Epithelial cell of esophagus (primary cell): ENCODE measurements at regions not wholly inside any gene's neighbourhood (a gene's known extent, or its start where the extent isn't known, plus 50 kb on each side); places are given as distances from the start of the nearest gene placed in this dataset.
A peak's percentile ranks its signal among the peaks of the same experiment; 100 is the strongest.

Experiments
- DNase-seq: peaks from one replicate; pipeline ENCODE4 v3.0.0; 2010; ENCODE audit warnings: low read depth
- H3K4me3 ChIP-seq: 2 replicates; pipeline ENCODE4 v1.5.1; 2011; ENCODE audit warnings: mild to moderate bottlenecking, low read length, control low read depth
- CTCF ChIP-seq: IDR thresholded peaks from 2 replicates; pipeline ENCODE4 v1.5.1; 2011; ENCODE audit warnings: low read depth, mild to moderate bottlenecking, low read length, control low read depth, inconsistent platforms; ENCODE audit not compliant: insufficient read depth; ENCODE audit errors: missing control alignments

- no peak for DNase-seq
- no peak overlapping the region for H3K4me3 ChIP-seq
- TF ChIP-seq CTCF: no peak
Measured at GRCh38 chr3:72355168-72355567, 493.1 kb downstream of the SHQ1 start.

- no peak overlapping the region for H3K4me3 ChIP-seq
- TF ChIP-seq CTCF: no peak
- DNase-seq: no peak
Measured at GRCh38 chr3:72354486-72354885, 493.8 kb downstream of the SHQ1 start.

GRCh38 chr3:72353236-72354128 is 494.8 kb downstream of the SHQ1 start:
- DNase-seq: peak; percentile 42
- TF ChIP-seq CTCF: no peak
- no peak overlapping the region for H3K4me3 ChIP-seq

GRCh38 chr3:72352176-72352575 is 496.1 kb downstream of the SHQ1 start:
- no peak for DNase-seq
- no peak for TF ChIP-seq CTCF
- no peak overlapping the region for H3K4me3 ChIP-seq

- no peak overlapping the region for H3K4me3 ChIP-seq
- no peak for TF ChIP-seq CTCF
- no peak for DNase-seq
Measured at GRCh38 chr3:72351536-72351935, 496.7 kb downstream of the SHQ1 start.

- no peak overlapping the region for H3K4me3 ChIP-seq
- TF ChIP-seq CTCF: no peak
Measured at GRCh38 chr3:72350761-72351505, 497.3 kb downstream of the SHQ1 start.

More at GRCh38 chr3:72350761-72351505, 497.3 kb downstream of the SHQ1 start:
- no peak for DNase-seq
